Vagina (tissue), 2 donors: ENCODE measurements at regions not wholly inside any gene's neighbourhood (a gene's known extent, or its start where the extent isn't known, plus 50 kb on each side); places are given as distances from the start of the nearest gene placed in this dataset.

Experiments used
- POLR2A ChIP-seq, 2 donors: fragments of 450-650 bp; IDR thresholded peaks; one replicate each; pipeline ENCODE4 v1.6.1; 2017; ENCODE audit warnings: antibody characterized with exemption in 2 of 2, mild to moderate bottlenecking in 2 of 2, moderate library complexity in 2 of 2
- POLR2AphosphoS5 ChIP-seq, 2 donors: sonication (generic); formaldehyde crosslinking; IDR thresholded peaks; one replicate each; pipeline ENCODE4 v1.9.0; 2017; ENCODE audit warnings: antibody characterized with exemption in 2 of 2, mild to moderate bottlenecking in 2 of 2, low read depth in 1 of 2; ENCODE audit not compliant: insufficient read depth in 1 of 2
- TF ChIP-seq, protein P1 (sequence below), 3 experiments: fragments of 450-650 bp in 2 of 3; fragments of 200-600 bp in 1 of 3; sonication (generic) in 1 of 3; IDR thresholded peaks; one replicate each; pipeline ENCODE4 v1.5.1; 2017 to 2019; ENCODE audit warnings: antibody characterized with exemption in 3 of 3, mild to moderate bottlenecking in 2 of 3, moderate library complexity in 2 of 3

- TF ChIP-seq, protein P1, sequence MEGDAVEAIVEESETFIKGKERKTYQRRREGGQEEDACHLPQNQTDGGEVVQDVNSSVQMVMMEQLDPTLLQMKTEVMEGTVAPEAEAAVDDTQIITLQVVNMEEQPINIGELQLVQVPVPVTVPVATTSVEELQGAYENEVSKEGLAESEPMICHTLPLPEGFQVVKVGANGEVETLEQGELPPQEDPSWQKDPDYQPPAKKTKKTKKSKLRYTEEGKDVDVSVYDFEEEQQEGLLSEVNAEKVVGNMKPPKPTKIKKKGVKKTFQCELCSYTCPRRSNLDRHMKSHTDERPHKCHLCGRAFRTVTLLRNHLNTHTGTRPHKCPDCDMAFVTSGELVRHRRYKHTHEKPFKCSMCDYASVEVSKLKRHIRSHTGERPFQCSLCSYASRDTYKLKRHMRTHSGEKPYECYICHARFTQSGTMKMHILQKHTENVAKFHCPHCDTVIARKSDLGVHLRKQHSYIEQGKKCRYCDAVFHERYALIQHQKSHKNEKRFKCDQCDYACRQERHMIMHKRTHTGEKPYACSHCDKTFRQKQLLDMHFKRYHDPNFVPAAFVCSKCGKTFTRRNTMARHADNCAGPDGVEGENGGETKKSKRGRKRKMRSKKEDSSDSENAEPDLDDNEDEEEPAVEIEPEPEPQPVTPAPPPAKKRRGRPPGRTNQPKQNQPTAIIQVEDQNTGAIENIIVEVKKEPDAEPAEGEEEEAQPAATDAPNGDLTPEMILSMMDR (IDR thresholded peaks at IDR 0.05): no peak
- no peak for TF ChIP-seq POLR2AphosphoS5 (IDR thresholded peaks at IDR 0.05; ENCODE audit: insufficient read depth in 1 of 2, low read depth in 1 of 2)
- TF ChIP-seq POLR2A (IDR thresholded peaks at IDR 0.05): no peak
These were observed 138.0 kb upstream of the UBE2E1 start for GRCh38 chr3:23667536-23668429.
